Pancreas (tissue), 10 donors: ENCODE measurements at regions not wholly inside any gene's neighbourhood (a gene's known extent, or its start where the extent isn't known, plus 50 kb on each side); places are given as distances from the start of the nearest gene placed in this dataset.

Experiments
- ATAC-seq, 4 donors: fragments of 200-7000 bp; cut with Tn5 transposase; one replicate each; pipeline versions ENCODE4 v1.8.0 to v1.9.1; 2020; ENCODE audit warnings: mild to moderate bottlenecking in 4 of 4, moderate library complexity in 4 of 4
- DNase-seq, 6 donors: peaks; one replicate each; pipeline ENCODE4 v3.0.0-alpha.2; 2020
- FAIRE-seq: peaks from 2 replicates; lab custom pipeline; 2012; peaks lifted over from hg19 to GRCh38; lab: Jason Lieb, UNC
- H3K27ac ChIP-seq, 4 donors: fragments of 200-600 bp; sonication (generic); 1 replicate in 3 of 4; 2 replicates in 1 of 4; pipeline versions ENCODE4 v1.5.0 to v1.8.0; 2020
- H3K27me3 ChIP-seq, 4 donors: fragments of 200-600 bp; one replicate each; pipeline ENCODE4 v1.8.0; 2021
- H3K36me3 ChIP-seq, 3 donors: fragments of 200-600 bp; sonication (generic) in 1 of 3; one replicate each; pipeline versions ENCODE4 v1.5.0 to v1.8.0; 2020 to 2021
- H3K4me1 ChIP-seq, 3 donors: fragments of 200-600 bp; one replicate each; pipeline ENCODE4 v1.8.0; 2021
- H3K4me3 ChIP-seq, 4 donors: fragments of 200-600 bp; sonication (generic) in 2 of 4; one replicate each; pipeline versions ENCODE4 v1.5.0 to v1.8.0; 2020 to 2021
- H3K9me3 ChIP-seq, 4 donors: fragments of 200-600 bp; one replicate each; pipeline ENCODE4 v1.8.0; 2021
- CTCF ChIP-seq, 4 donors: fragments of 200-600 bp; sonication (generic) in 3 of 4; IDR thresholded peaks; one replicate each; pipeline versions ENCODE4 v1.5.0 to v1.8.0; 2021; ENCODE audit warnings: antibody characterized with exemption in 4 of 4
- WGBS, 2 donors: extraction: QIAGEN DNeasy Blood & Tissue Kit; methylation state at CpG; one replicate each; pipeline ENCODE4 v1.1.7; 2013; 5-methylcytosine and 5-hydroxymethylcytosine counted together
- intact Hi-C, 3 donors: fragments of 100-400 bp; cut with DNase I; formaldehyde crosslinking; loops; one replicate each; pipeline versions ENCODE4 v1.11.1 to v1.14.2; 2022
- donor health status: healthy with polysubstance abuse.
- donor health status: DM: no; HTN: no; CAD: no; lungs with moderate emphysema.
- donor health status: DM: no; HTN: no; CAD: no.
- donor health status: control.
- donor health status: control.
- donor health status: Bipolar disorder and iron deficiency.
- donor health status: DM: yes; HTN: yes; CAD: no.
- donor health status: DM: no; HTN: no; CAD: no.
- donor health status: DM: no; HTN: no; CAD: no.
- donor health status: DM: yes; HTN: yes; CAD: no.

DNA sequence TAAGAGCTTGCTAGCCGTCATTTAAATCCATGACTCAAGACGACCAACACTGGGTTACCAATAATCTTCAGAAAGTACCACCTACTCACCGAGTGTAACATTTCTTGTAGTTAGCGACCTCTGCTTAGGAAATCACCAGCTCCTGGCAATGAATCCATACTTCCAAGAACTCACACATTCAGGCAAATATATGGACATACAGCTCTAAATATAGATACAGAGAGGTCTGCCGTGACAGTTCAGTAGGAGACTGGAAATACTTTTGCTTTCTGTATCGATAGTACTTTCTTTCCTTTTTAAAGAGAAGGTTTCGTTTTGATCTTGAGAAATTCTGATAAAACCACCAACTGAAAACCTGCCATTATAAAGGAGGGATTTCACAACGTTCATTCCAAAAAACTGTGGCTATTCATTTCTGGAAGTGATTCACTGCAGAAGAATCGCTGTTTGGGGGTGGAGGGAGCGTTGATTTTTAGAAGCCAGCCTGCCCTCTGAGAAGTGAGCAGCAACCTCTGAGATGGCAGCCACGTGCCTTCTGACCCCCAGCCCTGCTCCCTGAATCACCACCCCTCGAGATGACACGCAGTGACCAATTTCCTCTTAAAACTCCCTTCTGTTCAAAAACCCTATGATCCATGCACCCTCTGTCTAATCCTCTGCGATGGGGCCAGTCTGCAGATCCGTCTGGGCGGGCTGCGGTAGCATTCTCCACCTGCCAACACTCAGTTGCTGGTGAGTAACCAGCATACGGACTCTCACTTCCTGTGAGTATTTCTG lies 179.0 kb upstream of the KLF14 start:
- 71 to 76% methylated on average over 18 of the region's 18 CpGs for WGBS, 2 donors
- H3K9me3 ChIP-seq = no peaks in the 10 kb centered on the region
- H3K4me1 ChIP-seq = peaks cover 10 to 57% (median 15%) of the 10 kb centered on the region in 3 donors
- peak; percentile 38 to 76 (median 64) for ATAC-seq
- FAIRE-seq = no peak
- peak overlapping the region in 2 of 4 donors; percentile 19 to 29 for H3K4me3 ChIP-seq
- no peaks in the 10 kb centered on the region for H3K36me3 ChIP-seq
- no peak for TF ChIP-seq CTCF (IDR thresholded peaks at IDR 0.05)
- peak overlapping the region in 3 of 4 donors; percentile 4 to 80 (median 60) for H3K27ac ChIP-seq
- DNase-seq = peak in 1 of 6 donors; percentile 46
- intact Hi-C loops = no loop called here
- no peaks in the 10 kb centered on the region for H3K27me3 ChIP-seq

DNA sequence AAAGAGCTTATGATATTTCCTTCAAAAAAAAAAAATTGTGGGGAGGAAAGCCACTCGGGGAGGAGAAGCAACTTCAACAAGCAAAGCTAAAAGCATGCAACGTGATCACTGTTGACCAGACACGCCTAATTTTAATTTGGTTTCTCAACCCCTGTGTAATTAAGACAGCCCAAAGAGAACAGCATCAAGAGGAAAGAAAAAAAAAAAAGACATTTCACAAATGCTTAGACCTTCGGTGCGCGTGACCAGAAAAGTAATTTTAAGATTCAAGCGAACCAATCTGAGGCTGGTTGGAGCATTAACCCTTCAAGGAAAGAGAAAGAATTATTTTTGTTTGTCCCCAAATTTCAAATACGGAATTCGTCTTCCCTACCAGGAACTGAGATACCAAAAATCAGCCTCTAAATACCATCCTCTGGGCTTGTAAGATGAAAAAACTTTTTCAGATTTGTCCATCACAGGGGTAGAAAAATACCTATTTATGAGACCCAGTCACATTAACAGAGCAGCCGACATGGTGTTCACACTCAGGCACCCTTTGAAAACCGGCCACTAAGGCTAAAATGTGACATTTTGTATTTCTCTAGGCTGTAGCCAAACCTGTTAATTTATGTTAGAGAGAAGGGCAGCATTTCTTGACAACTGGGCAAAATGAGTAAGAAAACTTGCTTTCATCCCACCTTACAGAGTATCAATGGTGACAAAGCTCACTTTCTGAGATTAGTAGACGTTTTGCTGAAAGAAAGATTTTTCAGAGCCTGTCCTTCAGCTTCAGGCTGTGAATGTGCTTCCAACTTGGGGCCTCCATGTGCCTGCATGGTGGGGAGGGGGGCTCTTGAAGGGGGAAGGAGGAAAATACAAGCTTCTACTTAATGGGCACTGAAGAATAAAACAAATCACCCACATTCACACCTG lies 179.9 kb upstream of the KLF14 start:
- no peaks in the 10 kb centered on the region for H3K36me3 ChIP-seq
- intact Hi-C loops = no loop called here
- 77 to 79% methylated on average over 12 of the region's 12 CpGs for WGBS, 2 donors
- H3K4me3 ChIP-seq = peak overlapping the region in 1 of 4 donors; percentile 29
- no peaks in the 10 kb centered on the region for H3K27me3 ChIP-seq
- H3K27ac ChIP-seq = peak overlapping the region in 2 of 4 donors; percentile 60 to 80
- TF ChIP-seq CTCF (IDR thresholded peaks at IDR 0.05) = no peak
- peaks cover 10 to 61% (median 16%) of the 10 kb centered on the region in 3 donors for H3K4me1 ChIP-seq
- no peak for DNase-seq
- FAIRE-seq = no peak
- H3K9me3 ChIP-seq = no peaks in the 10 kb centered on the region
- no peak for ATAC-seq

GRCh38 chr7:130914554-130915294 lies 180.7 kb upstream of the KLF14 start:
- H3K36me3 ChIP-seq = no peaks in the 10 kb centered on the region
- intact Hi-C loops = no loop called here
- WGBS, 2 donors = 92 to 96% methylated on average over 10 of the region's 10 CpGs
- no peak for TF ChIP-seq CTCF (IDR thresholded peaks at IDR 0.05)
- FAIRE-seq = no peak
- H3K27ac ChIP-seq = peak overlapping the region in 2 of 4 donors; percentile 2 to 80
- no peaks in the 10 kb centered on the region for H3K9me3 ChIP-seq
- H3K27me3 ChIP-seq = no peaks in the 10 kb centered on the region
- DNase-seq = no peak
- no peak overlapping the region for H3K4me3 ChIP-seq
- ATAC-seq = no peak
- peaks cover 10 to 59% (median 16%) of the 10 kb centered on the region in 3 donors for H3K4me1 ChIP-seq

- WGBS, 2 donors = 81 to 82% methylated on average over 5 of the region's 5 CpGs
- H3K9me3 ChIP-seq = no peaks in the 10 kb centered on the region
- no peaks in the 10 kb centered on the region for H3K36me3 ChIP-seq
- H3K4me1 ChIP-seq = peaks cover 11 to 61% (median 16%) of the 10 kb centered on the region in 3 donors
- no peak overlapping the region for H3K4me3 ChIP-seq
- no peak for FAIRE-seq
- no peak for ATAC-seq
- no peak for DNase-seq
- intact Hi-C loops = no loop called here
- no peak for TF ChIP-seq CTCF (IDR thresholded peaks at IDR 0.05)
- H3K27ac ChIP-seq = no peak overlapping the region
- H3K27me3 ChIP-seq = no peaks in the 10 kb centered on the region
Measured at GRCh38 chr7:130917669-130918128, 183.7 kb upstream of the KLF14 start.
